ENCODE measurements at regions not wholly inside any gene's neighbourhood (a gene's known extent, or its start where the extent isn't known, plus 50 kb on each side); places are given as distances from the start of the nearest gene placed in this dataset.
A peak's percentile ranks its signal among the peaks of the same experiment; 100 is the strongest.

- no peak for DNase-seq
These were observed 386.6 kb upstream of the SPRED2 start for GRCh38 chr2:65818873-65819451.

GRCh38 chr2:65813631-65814173 is 381.3 kb upstream of the SPRED2 start:
- no peak for DNase-seq

GRCh38 chr2:65812887-65813286 is 380.5 kb upstream of the SPRED2 start:
- DNase-seq = no peak

GRCh38 chr2:65807942-65808341 is 375.5 kb upstream of the SPRED2 start:
- no peak for DNase-seq

- DNase-seq = no peak
These were observed 372.4 kb upstream of the SPRED2 start for GRCh38 chr2:65804777-65805176.

- DNase-seq = no peak
These were observed 370.0 kb upstream of the SPRED2 start for GRCh38 chr2:65802298-65802942.

- no peak for DNase-seq
These were observed 368.6 kb upstream of the SPRED2 start for GRCh38 chr2:65800998-65801397.

- no peak for DNase-seq
These were observed 366.9 kb upstream of the SPRED2 start for GRCh38 chr2:65799141-65799854.

GRCh38 chr2:65798641-65799040 is 366.2 kb upstream of the SPRED2 start:
- DNase-seq = no peak

GRCh38 chr2:65794994-65795393 is 362.6 kb upstream of the SPRED2 start:
- DNase-seq = no peak

- DNase-seq = no peak
These were observed 359.1 kb upstream of the SPRED2 start for GRCh38 chr2:65791404-65791975.

GRCh38 chr2:65790676-65790935 is 358.2 kb upstream of the SPRED2 start:
- DNase-seq = no peak

GRCh38 chr2:65789923-65790675 is 357.7 kb upstream of the SPRED2 start:
- no peak for DNase-seq

- DNase-seq = peak; percentile 67 to 94
These were observed 356.2 kb upstream of the SPRED2 start for GRCh38 chr2:65788556-65788955.

- no peak for DNase-seq
These were observed 354.4 kb upstream of the SPRED2 start for GRCh38 chr2:65786765-65787164.

- DNase-seq = no peak
These were observed 353.8 kb upstream of the SPRED2 start for GRCh38 chr2:65786007-65786717.

- no peak for DNase-seq
These were observed 350.7 kb upstream of the SPRED2 start for GRCh38 chr2:65782996-65783650.

GRCh38 chr2:65782186-65782585 is 349.8 kb upstream of the SPRED2 start:
- DNase-seq = peak in 1 of 2 experiments; percentile 45

GRCh38 chr2:65781756-65782155 is 349.4 kb upstream of the SPRED2 start:
- no peak for DNase-seq

GRCh38 chr2:65779021-65779420 is 346.6 kb upstream of the SPRED2 start:
- DNase-seq = no peak

- no peak for DNase-seq
These were observed 345.7 kb upstream of the SPRED2 start for GRCh38 chr2:65778137-65778536.

- no peak for DNase-seq
These were observed 343.4 kb upstream of the SPRED2 start for GRCh38 chr2:65775839-65776238.
